Osteocyte (in vitro differentiated cells): ENCODE measurements at regions not wholly inside any gene's neighbourhood (a gene's known extent, or its start where the extent isn't known, plus 50 kb on each side); places are given as distances from the start of the nearest gene placed in this dataset.
A peak's percentile ranks its signal among the peaks of the same experiment; 100 is the strongest.

Experiments
- DNase-seq: peaks from one replicate; pipeline ENCODE4 v3.0.0; 2021; ENCODE audit warnings: mixed read lengths; ENCODE audit not compliant: unreplicated experiment; ENCODE audit errors: extremely low spot score
- H3K27ac Mint-ChIP-seq: one replicate; pipeline ENCODE4 v1.8.0; 2021; ENCODE audit warnings: mild to moderate bottlenecking, mixed read lengths; ENCODE audit not compliant: unreplicated experiment
- H3K27me3 Mint-ChIP-seq: one replicate; pipeline ENCODE4 v1.8.0; 2021; ENCODE audit warnings: mixed read lengths; ENCODE audit not compliant: unreplicated experiment
- H3K36me3 Mint-ChIP-seq: one replicate; pipeline ENCODE4 v1.8.0; 2021; ENCODE audit warnings: mixed read lengths; ENCODE audit not compliant: unreplicated experiment
- H3K4me1 Mint-ChIP-seq: one replicate; pipeline ENCODE4 v1.8.0; 2021; ENCODE audit warnings: mixed read lengths; ENCODE audit not compliant: unreplicated experiment
- H3K4me3 Mint-ChIP-seq: one replicate; pipeline ENCODE4 v1.8.0; 2021; ENCODE audit warnings: mild to moderate bottlenecking, moderate library complexity, mixed read lengths; ENCODE audit not compliant: unreplicated experiment
- H3K9me3 Mint-ChIP-seq: one replicate; pipeline ENCODE4 v1.8.0; 2021; ENCODE audit warnings: mixed read lengths; ENCODE audit not compliant: unreplicated experiment
- TF ChIP-seq, protein P1 (sequence below): fragments of 200-600 bp; sonication (generic); IDR thresholded peaks from 2 replicates; pipeline ENCODE4 v1.5.0; 2021; ENCODE audit warnings: antibody characterized with exemption, mild to moderate bottlenecking, moderate library complexity

DNA sequence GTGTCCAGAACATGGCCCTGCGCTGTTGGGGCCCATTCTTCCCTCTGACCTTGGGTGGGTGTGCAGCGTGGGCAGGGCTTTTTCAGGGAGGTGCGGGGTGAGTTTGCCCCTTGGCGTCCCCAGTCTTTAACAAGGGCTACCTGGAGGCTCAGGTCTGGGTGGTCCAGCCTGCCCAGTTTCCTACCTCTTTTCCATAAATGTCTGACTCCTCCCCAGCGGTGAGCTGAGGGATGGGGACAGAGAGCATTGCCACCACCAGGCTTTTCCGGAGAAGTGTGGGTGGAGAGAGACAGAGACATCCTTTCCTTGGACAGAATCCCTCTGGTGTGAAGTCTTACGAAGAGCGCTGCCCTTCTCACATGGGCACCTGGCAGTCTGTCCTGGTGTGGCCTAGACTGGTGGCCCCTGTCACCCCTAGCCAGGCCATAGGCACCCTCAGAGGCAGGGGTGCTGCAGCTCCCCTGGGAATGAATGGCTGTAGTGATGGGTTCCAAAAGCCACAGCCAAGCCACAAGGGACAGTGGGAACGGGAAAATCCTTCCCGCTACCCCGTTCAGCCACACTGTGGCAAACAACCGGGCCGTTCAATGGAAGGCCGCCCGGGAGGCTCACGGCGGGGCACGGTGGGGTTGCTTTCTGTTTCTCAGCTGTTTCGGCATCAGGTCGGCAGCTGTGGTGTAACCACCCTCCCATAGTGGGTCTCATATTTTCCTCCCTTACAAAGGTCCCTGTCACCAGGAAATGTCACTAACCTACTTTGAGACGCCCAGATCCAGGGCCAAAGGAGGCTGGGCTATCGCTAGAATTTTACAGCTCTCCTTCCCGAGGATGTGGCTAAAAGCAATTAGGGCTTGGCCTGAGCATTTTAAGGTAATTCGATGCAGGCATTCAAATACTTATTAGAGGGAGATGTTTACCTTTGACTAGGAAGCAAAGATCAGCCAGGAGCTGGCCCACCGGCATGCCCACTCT is 61.9 kb upstream of the GSE1 start:
- Mint-ChIP-seq H3K4me1 (peaks cover 18% of the 10 kb centered on the region), H3K9me3 (no peaks in the 10 kb centered on the region), H3K27me3 (no peaks in the 10 kb centered on the region), H3K27ac (peak overlapping the region; percentile 27), H3K4me3 (peak overlapping the region; percentile 18), H3K36me3 (no peaks in the 10 kb centered on the region)
- TF ChIP-seq, protein P1, sequence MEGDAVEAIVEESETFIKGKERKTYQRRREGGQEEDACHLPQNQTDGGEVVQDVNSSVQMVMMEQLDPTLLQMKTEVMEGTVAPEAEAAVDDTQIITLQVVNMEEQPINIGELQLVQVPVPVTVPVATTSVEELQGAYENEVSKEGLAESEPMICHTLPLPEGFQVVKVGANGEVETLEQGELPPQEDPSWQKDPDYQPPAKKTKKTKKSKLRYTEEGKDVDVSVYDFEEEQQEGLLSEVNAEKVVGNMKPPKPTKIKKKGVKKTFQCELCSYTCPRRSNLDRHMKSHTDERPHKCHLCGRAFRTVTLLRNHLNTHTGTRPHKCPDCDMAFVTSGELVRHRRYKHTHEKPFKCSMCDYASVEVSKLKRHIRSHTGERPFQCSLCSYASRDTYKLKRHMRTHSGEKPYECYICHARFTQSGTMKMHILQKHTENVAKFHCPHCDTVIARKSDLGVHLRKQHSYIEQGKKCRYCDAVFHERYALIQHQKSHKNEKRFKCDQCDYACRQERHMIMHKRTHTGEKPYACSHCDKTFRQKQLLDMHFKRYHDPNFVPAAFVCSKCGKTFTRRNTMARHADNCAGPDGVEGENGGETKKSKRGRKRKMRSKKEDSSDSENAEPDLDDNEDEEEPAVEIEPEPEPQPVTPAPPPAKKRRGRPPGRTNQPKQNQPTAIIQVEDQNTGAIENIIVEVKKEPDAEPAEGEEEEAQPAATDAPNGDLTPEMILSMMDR = no peak
- DNase-seq = no peak

DNA sequence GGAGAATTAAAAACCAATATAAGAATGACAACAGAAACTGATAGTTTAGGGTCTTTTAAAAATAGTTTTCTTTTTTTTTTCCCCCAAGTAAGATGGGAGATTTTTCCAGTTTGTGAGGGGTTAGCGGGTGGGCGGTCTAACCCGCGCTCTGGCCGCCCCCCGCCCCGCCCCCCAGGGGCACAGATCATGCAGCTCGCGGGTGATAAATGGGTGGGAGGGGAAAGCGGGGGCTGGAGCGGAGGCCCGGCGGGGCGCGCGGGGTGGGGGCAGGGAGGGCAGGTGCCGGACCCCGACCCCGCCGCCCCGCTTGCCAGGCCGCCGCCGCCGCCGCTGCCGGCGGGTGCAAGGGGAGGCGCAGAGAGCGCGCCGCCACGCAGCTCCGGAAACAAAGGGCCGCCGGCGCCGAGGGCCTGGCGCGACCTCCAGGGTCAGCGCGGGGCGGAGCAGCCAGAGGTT is 60.1 kb upstream of the GSE1 start:
- H3K4me3 Mint-ChIP-seq = peak overlapping the region; percentile 74
- no peaks in the 10 kb centered on the region for H3K36me3 Mint-ChIP-seq
- H3K9me3 Mint-ChIP-seq = no peaks in the 10 kb centered on the region
- peaks cover 27% of the 10 kb centered on the region for H3K4me1 Mint-ChIP-seq
- H3K27ac Mint-ChIP-seq = peak overlapping the region; percentile 8
- TF ChIP-seq, protein P1 = no peak
- no peaks in the 10 kb centered on the region for H3K27me3 Mint-ChIP-seq
- DNase-seq = no peak

- no peaks in the 10 kb centered on the region for H3K9me3 Mint-ChIP-seq
- H3K4me3 Mint-ChIP-seq = peak overlapping the region; percentile 87
- TF ChIP-seq, protein P1 = peak; percentile 35
- peaks cover 33% of the 10 kb centered on the region for H3K4me1 Mint-ChIP-seq
- peak overlapping the region; percentile 97 for H3K27ac Mint-ChIP-seq
- no peaks in the 10 kb centered on the region for H3K27me3 Mint-ChIP-seq
- H3K36me3 Mint-ChIP-seq = no peaks in the 10 kb centered on the region
- no peak for DNase-seq
These were observed 59.5 kb upstream of the GSE1 start for GRCh38 chr16:85553436-85554113.

DNA sequence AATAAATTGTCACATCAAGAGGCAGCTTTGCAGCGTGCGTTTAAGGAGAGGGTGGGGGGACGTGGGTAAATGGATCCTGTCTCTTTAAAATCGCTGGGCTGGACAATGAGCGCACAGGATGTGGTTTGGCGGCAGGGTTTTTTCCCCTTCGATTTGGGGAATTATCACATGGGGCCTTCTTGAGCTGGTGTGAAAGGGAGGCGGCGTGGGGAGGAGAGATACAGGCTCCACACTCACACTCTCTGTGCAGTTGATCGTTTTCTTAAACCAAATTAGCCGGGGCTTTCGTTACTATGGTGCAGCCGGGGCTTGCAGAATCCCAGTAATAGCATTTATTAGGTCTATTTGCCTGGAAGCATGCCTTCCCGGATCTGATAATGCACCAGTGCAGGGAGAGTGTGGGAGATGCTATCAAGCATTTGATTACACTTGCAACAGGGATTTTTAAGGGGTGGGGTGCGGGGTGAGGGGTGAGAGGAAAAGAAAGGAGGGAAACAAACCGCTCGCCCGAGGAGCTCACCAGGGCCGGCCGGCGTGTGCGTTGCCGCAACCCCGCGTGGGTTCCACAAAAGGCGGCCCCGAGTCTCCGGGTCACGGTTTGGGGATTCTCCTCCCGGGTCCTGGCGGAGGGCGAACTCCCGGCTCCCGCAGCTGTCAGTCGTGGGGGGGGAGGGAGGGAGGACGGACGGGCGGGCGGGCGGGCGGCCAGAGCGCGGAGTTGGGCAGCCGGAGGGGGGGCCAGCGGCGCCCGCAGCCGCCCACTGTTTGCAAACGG is 58.8 kb upstream of the GSE1 start:
- Mint-ChIP-seq H3K4me3 (peak overlapping the region; percentile 92), H3K27me3 (no peaks in the 10 kb centered on the region), H3K36me3 (no peaks in the 10 kb centered on the region), H3K9me3 (no peaks in the 10 kb centered on the region), H3K4me1 (peaks cover 39% of the 10 kb centered on the region), H3K27ac (peak overlapping the region; percentile 97)
- no peak for DNase-seq
- TF ChIP-seq, protein P1 = no peak
